ENCODE measurements at regions not wholly inside any gene's neighbourhood (a gene's known extent, or its start where the extent isn't known, plus 50 kb on each side); places are given as distances from the start of the nearest gene placed in this dataset.
"Not testable (repeated sequence)": the region's sequence is repeated elsewhere in the genome, so short reads cannot be mapped to it uniquely, and the experiment has no call there.

- peak; percentile 24 for DNase-seq
Measured at GRCh38 chr11:67804435-67805252, 130.2 kb upstream of the ALDH3B2 start.

GRCh38 chr11:67803519-67803918, 129.1 kb upstream of the ALDH3B2 start:
- DNase-seq: not testable (repeated sequence)

GRCh38 chr11:67803055-67803454, 128.6 kb upstream of the ALDH3B2 start:
- not testable (repeated sequence) for DNase-seq

- not testable (repeated sequence) for DNase-seq
Measured at GRCh38 chr11:67802623-67803022, 128.2 kb upstream of the ALDH3B2 start.

GRCh38 chr11:67801397-67801796, 127.0 kb upstream of the ALDH3B2 start:
- not testable (repeated sequence) for DNase-seq

GRCh38 chr11:67800591-67800990, 126.2 kb upstream of the ALDH3B2 start:
- DNase-seq: not testable (repeated sequence)

- DNase-seq: not testable (repeated sequence)
Measured at GRCh38 chr11:67799808-67800207, 125.4 kb upstream of the ALDH3B2 start.

- DNase-seq: not testable (repeated sequence)
Measured at GRCh38 chr11:67797726-67798521, 123.5 kb upstream of the ALDH3B2 start.

- DNase-seq: no peak
Measured at GRCh38 chr11:67795746-67796145, 121.3 kb upstream of the ALDH3B2 start.

GRCh38 chr11:67793750-67794149, 119.3 kb upstream of the ALDH3B2 start:
- not testable (repeated sequence) for DNase-seq

- not testable (repeated sequence) for DNase-seq
Measured at GRCh38 chr11:67792273-67792990, 118.0 kb upstream of the ALDH3B2 start.

GRCh38 chr11:67791598-67792170, 117.3 kb upstream of the ALDH3B2 start:
- DNase-seq: not testable (repeated sequence)

GRCh38 chr11:67788341-67788695, 113.9 kb upstream of the ALDH3B2 start:
- DNase-seq: not testable (repeated sequence)

GRCh38 chr11:67787681-67788340, 113.4 kb upstream of the ALDH3B2 start:
- DNase-seq: not testable (repeated sequence)

GRCh38 chr11:67781967-67782366, 107.5 kb upstream of the ALDH3B2 start:
- DNase-seq: not testable (repeated sequence)

GRCh38 chr11:67781506-67781905, 107.1 kb upstream of the ALDH3B2 start:
- not testable (repeated sequence) for DNase-seq

- DNase-seq: no peak
Measured at GRCh38 chr11:67780056-67780455, 105.6 kb upstream of the ALDH3B2 start.

- not testable (repeated sequence) for DNase-seq
Measured at GRCh38 chr11:67779189-67779875, 104.9 kb upstream of the ALDH3B2 start.

GRCh38 chr11:67776852-67777520, 102.6 kb upstream of the ALDH3B2 start:
- no peak for DNase-seq

- not testable (repeated sequence) for DNase-seq
Measured at GRCh38 chr11:67774175-67774574, 99.8 kb upstream of the ALDH3B2 start.
